IPS-20b (cell line): ENCODE measurements at regions not wholly inside any gene's neighbourhood (a gene's known extent, or its start where the extent isn't known, plus 50 kb on each side); places are given as distances from the start of the nearest gene placed in this dataset.
A peak's percentile ranks its signal among the peaks of the same experiment; 100 is the strongest.

Experiments
- H3K27ac ChIP-seq: one replicate; pipeline ENCODE4 v1.5.1; 2013; ENCODE audit warnings: low read length
- H3K27me3 ChIP-seq: 2 replicates; pipeline ENCODE4 v1.6.1; 2013; ENCODE audit warnings: mild to moderate bottlenecking, low read length, inconsistent platforms; ENCODE audit not compliant: insufficient read depth
- H3K36me3 ChIP-seq: 2 replicates; pipeline ENCODE4 v1.6.1; 2013; ENCODE audit warnings: low read depth, mild to moderate bottlenecking, inconsistent platforms, low read length, moderate library complexity; ENCODE audit not compliant: insufficient read depth
- H3K4me1 ChIP-seq: 2 replicates; pipeline ENCODE4 v1.6.1; 2013; ENCODE audit warnings: mild to moderate bottlenecking, control low read depth, inconsistent platforms, low read length, moderate library complexity; ENCODE audit not compliant: insufficient read depth
- H3K4me3 ChIP-seq: 2 replicates; pipeline ENCODE4 v1.5.1; 2013; ENCODE audit warnings: mild to moderate bottlenecking, low read length, inconsistent platforms
- H3K9ac ChIP-seq: 2 replicates; pipeline ENCODE4 v1.6.1; 2013; ENCODE audit warnings: low read depth, mild to moderate bottlenecking, inconsistent platforms, low read length, moderate library complexity
- H3K9me3 ChIP-seq: 2 replicates; pipeline ENCODE4 v1.6.1; 2013; ENCODE audit warnings: mild to moderate bottlenecking, low read depth, low read length, inconsistent platforms; ENCODE audit not compliant: insufficient read depth

DNA sequence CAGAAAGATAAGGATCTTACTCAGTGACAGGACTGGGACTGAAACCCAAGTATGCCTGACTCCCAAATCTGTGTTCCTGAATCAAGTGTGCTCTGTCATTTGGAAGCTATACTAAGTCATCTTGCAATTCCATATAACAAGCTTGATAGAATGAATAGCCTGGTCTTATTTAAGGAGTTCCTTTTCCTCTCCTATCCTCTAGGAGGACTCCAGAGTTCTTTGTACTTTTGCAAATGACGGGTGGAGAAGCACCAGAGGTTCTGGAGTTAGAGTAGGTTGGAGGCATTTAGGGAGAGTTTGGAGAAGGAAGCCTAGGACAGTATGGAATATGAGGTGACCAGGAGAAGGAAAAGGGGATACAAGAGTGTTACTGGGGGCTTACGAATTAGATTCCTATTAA lies 92.9 kb upstream of the RCN1 start:
- Histone ChIP-seq H3K27ac (no peak overlapping the region), H3K9me3 (no peaks in the 10 kb centered on the region), H3K4me1 (no peaks in the 10 kb centered on the region), H3K27me3 (no peaks in the 10 kb centered on the region; the same call in 1 of the 2 replicates), H3K36me3 (no peaks in the 10 kb centered on the region), H3K9ac (no peak overlapping the region), H3K4me3 (no peak overlapping the region)

DNA sequence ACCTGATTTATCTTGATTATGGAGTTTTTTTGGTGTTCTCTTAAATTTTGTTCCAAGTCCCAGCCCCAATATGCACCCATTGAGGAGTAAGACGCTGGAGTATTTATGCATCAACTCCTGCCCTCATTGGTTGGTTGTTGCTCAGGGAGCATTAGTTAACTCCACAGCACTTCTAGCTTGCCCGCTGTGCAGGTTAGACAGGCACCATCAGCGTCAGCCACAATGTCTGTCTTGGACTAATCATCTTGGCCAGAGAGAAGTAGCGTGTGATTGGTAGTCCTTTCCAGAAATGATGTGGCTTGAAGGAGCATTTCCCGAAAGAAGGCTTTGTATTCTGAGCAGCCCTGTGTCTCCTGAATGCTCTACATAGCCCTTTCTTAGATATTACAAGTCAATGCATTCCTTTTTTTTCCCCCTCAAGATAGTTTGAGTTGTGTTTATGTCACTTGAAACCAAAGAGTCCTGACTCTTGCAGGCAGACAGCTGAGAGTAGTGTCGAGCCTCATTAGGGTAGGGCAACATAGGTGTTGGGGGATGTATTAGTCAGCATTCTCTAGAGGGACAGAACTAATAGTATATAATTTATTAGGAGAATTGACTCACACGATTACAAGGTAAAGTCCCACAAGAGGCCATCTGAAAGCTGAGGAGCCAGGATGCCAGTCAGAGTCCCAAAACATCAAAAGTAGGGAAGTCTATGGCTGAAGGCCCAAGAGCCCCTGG lies 94.6 kb upstream of the RCN1 start:
- no peaks in the 10 kb centered on the region for H3K4me1 ChIP-seq
- H3K27ac ChIP-seq: no peak overlapping the region
- no peaks in the 10 kb centered on the region for H3K36me3 ChIP-seq
- no peak overlapping the region for H3K9ac ChIP-seq
- H3K27me3 ChIP-seq: no peaks in the 10 kb centered on the region; the same call in 1 of the 2 replicates
- H3K9me3 ChIP-seq: no peaks in the 10 kb centered on the region
- H3K4me3 ChIP-seq: no peak overlapping the region

DNA sequence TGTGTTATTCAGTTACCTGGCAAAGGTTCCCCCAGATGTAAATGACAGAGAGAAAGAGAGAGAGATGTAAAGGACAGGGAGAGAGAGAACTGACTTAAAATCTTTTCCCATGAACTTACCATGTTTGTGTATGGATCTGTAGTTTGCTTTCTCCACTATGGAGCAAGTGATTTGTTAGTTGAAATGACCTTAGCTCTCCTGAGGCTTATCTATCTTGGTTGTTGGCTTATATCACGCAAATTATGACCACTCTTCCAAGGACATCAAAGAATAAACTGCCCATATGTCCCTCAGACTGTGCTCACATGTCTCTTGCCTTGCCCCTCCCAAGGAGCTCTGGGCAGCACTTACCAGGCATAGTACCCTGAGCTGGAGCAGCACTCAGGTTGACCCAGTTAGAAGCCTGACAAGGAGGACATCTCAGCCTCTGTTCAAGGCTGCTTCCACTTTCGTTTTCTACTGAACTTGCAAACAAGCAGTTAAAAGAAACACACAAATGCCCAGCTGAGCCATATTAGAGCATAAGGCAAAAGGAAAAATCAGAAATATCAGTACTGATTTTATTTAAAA lies 95.3 kb upstream of the RCN1 start:
- Histone ChIP-seq H3K9ac (no peak overlapping the region), H3K36me3 (no peaks in the 10 kb centered on the region), H3K27ac (no peak overlapping the region), H3K4me1 (no peaks in the 10 kb centered on the region), H3K4me3 (no peak overlapping the region), H3K27me3 (peaks cover 2% of the 10 kb centered on the region; the same call in 1 of the 2 replicates), H3K9me3 (no peaks in the 10 kb centered on the region)

DNA sequence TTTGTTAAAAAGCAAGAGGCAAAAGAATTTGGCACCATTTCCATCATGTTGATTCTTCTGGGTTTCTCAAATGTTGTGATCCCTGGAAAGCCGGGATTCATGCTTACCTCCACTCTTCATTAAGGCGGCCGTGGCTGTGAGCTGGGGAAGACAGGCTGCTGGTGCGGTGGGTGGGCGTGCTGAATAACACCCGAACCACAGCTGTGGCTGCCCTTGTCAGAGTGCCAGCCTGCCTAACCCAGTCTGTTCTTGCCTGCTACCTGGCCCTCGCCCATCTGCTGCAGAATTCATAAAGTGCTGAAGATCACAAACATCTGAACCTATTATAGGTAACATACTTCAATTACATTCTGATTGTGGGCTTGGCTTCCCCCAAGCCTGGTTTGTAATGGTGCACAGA lies 95.8 kb upstream of the RCN1 start:
- no peak overlapping the region for H3K27ac ChIP-seq
- peaks cover 3% of the 10 kb centered on the region; the same call in 1 of the 2 replicates for H3K27me3 ChIP-seq
- no peak overlapping the region for H3K9ac ChIP-seq
- no peaks in the 10 kb centered on the region for H3K36me3 ChIP-seq
- no peaks in the 10 kb centered on the region for H3K9me3 ChIP-seq
- H3K4me1 ChIP-seq: no peaks in the 10 kb centered on the region
- no peak overlapping the region for H3K4me3 ChIP-seq

- H3K4me3 ChIP-seq: peak overlapping the region; percentile 73
These were observed 103.5 kb upstream of the RCN1 start for GRCh38 chr11:31987118-31988005.

DNA sequence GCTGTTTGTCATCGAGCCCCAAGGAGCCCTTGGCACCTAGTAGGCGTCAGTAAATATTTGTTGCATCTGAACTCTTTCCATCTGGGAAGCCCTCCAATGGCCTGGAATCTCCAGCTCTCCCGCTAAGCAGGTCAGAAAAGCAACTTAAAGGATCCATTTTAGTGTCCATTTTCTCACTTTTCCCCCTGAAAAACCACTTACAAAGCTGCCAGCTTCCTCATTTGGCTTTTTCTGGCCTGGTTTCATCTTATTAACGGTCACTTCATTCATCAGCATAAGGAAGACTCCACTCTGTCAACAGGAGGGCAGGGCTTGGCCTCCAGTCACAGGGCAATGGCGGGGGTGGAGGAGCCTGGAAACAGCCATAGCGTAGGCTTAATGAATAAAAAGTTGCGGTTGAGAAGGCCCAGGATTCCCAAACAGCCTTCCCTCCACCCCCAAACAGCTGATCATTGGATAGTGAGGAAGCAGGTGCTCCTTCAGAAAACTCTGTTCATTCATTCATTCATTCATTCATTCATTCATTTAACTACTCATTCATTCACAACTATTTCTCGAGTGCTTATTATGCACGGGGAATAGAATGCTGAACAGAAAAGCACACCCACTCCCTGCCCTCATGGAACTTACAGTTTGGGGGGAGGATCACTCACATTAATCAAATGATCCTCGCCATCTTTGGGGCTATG lies 104.5 kb upstream of the RCN1 start:
- peaks cover 38% of the 10 kb centered on the region for H3K27me3 ChIP-seq
- H3K9ac ChIP-seq: no peak overlapping the region
- no peak overlapping the region for H3K4me3 ChIP-seq
- no peak overlapping the region for H3K27ac ChIP-seq
- H3K9me3 ChIP-seq: no peaks in the 10 kb centered on the region
- H3K36me3 ChIP-seq: no peaks in the 10 kb centered on the region
- no peaks in the 10 kb centered on the region for H3K4me1 ChIP-seq

More at GRCh38 chr11:31987118-31988005, 103.5 kb upstream of the RCN1 start:
- no peak overlapping the region for H3K27ac ChIP-seq
- H3K9ac ChIP-seq: no peak overlapping the region
- H3K36me3 ChIP-seq: no peaks in the 10 kb centered on the region
- no peaks in the 10 kb centered on the region for H3K9me3 ChIP-seq
- no peaks in the 10 kb centered on the region for H3K4me1 ChIP-seq
- H3K27me3 ChIP-seq: peaks cover 38% of the 10 kb centered on the region

DNA sequence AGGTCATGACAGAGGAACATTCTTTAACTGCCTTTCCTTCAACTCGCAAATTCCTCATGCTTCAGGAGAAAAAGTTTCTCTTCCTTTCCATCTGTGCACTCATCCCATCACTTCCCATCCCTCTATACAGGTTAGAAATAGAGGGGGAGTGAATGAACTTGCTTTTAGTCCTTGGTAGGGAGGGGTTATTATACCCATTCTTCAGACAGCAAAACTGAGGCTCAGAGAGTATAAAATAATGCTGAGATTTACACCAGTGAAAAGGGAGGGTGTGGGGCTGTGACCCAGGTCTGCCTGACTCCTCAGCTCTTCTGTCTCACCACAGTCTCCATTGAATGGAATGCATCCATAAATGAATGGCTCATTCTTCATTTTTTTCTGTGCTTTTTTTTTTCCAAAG lies 109.4 kb upstream of the RCN1 start:
- Histone ChIP-seq H3K27ac (no peak overlapping the region), H3K36me3 (no peaks in the 10 kb centered on the region), H3K9ac (no peak overlapping the region), H3K27me3 (peaks cover 11% of the 10 kb centered on the region), H3K4me3 (no peak overlapping the region), H3K9me3 (no peaks in the 10 kb centered on the region), H3K4me1 (no peaks in the 10 kb centered on the region)

- Histone ChIP-seq H3K36me3 (no peaks in the 10 kb centered on the region), H3K9ac (no peak overlapping the region), H3K4me1 (no peaks in the 10 kb centered on the region), H3K4me3 (no peak overlapping the region), H3K9me3 (no peaks in the 10 kb centered on the region), H3K27ac (no peak overlapping the region), H3K27me3 (no peaks in the 10 kb centered on the region)
These were observed 113.5 kb upstream of the RCN1 start for GRCh38 chr11:31977343-31977742.

GRCh38 chr11:31974366-31975136 lies 116.3 kb upstream of the RCN1 start:
- H3K9me3 ChIP-seq: no peaks in the 10 kb centered on the region
- no peaks in the 10 kb centered on the region for H3K4me1 ChIP-seq
- H3K9ac ChIP-seq: no peak overlapping the region
- H3K4me3 ChIP-seq: no peak overlapping the region
- no peaks in the 10 kb centered on the region for H3K36me3 ChIP-seq
- no peak overlapping the region for H3K27ac ChIP-seq
- no peaks in the 10 kb centered on the region for H3K27me3 ChIP-seq

GRCh38 chr11:31973172-31973571 lies 117.7 kb upstream of the RCN1 start:
- Histone ChIP-seq H3K9ac (no peak overlapping the region), H3K4me3 (no peak overlapping the region), H3K4me1 (no peaks in the 10 kb centered on the region), H3K27me3 (no peaks in the 10 kb centered on the region), H3K36me3 (no peaks in the 10 kb centered on the region), H3K27ac (no peak overlapping the region), H3K9me3 (no peaks in the 10 kb centered on the region)

DNA sequence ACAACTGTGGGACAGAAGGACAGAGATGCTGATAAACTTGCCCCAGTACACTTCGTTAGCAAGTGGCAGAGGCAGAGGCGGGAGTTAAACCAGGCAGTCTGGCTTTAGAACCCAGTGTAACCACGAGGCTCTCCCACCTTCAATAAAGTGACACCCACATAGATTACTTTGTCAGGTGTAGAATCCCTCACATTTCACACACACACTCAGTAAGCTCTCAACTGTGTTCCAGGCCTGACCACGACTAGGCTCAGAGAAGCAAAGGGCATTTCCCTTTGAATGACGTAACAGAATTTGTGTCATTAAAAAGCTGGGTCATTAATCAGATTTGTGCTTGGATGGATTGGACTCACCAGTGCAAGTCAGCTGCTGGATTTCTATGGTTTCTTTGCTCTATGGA lies 118.3 kb upstream of the RCN1 start:
- H3K36me3 ChIP-seq: no peaks in the 10 kb centered on the region
- no peaks in the 10 kb centered on the region for H3K4me1 ChIP-seq
- no peak overlapping the region for H3K4me3 ChIP-seq
- no peak overlapping the region for H3K9ac ChIP-seq
- no peaks in the 10 kb centered on the region for H3K27me3 ChIP-seq
- no peaks in the 10 kb centered on the region for H3K9me3 ChIP-seq
- H3K27ac ChIP-seq: no peak overlapping the region
